K562 (cell line): ENCODE measurements at regions not wholly inside any gene's neighbourhood (a gene's known extent, or its start where the extent isn't known, plus 50 kb on each side); places are given as distances from the start of the nearest gene placed in this dataset.

Experiments
- C11orf30 ChIP-seq: fragments of 450-650 bp; IDR thresholded peaks from 2 replicates; pipeline ENCODE4 v1.6.1; 2016; ENCODE audit warnings: low read depth, mild to moderate bottlenecking
- FOS ChIP-seq: IDR thresholded peaks from 3 replicates; pipeline ENCODE4 v1.6.1; 2011; ENCODE audit not compliant: insufficient read length; ENCODE audit errors: extremely low read depth
- MEF2A ChIP-seq: IDR thresholded peaks from 2 replicates; pipeline ENCODE4 v1.6.1; 2011; ENCODE audit warnings: low read depth, mild to moderate bottlenecking, low read length, moderate library complexity; ENCODE audit not compliant: control insufficient read depth
- POLR2AphosphoS2 ChIP-seq: IDR thresholded peaks from 2 replicates; pipeline ENCODE4 v1.6.1; 2012; ENCODE audit warnings: low read length, improper control_type of control experiment
- RFX1 ChIP-seq: fragments of 450-650 bp; IDR thresholded peaks from 2 replicates; pipeline ENCODE4 v1.6.1; 2016; ENCODE audit warnings: mild to moderate bottlenecking, moderate library complexity
- SMAD1 ChIP-seq: fragments of 150-350 bp; IDR thresholded peaks from 2 replicates; pipeline ENCODE4 v1.6.1; 2014; ENCODE audit warnings: low read length, low read depth; ENCODE audit not compliant: partially characterized antibody
- STAT5B ChIP-seq: fragments of 250-450 bp; sonication (Bioruptor Pico); IDR thresholded peaks from 2 replicates; pipeline ENCODE4 v1.8.0; 2021; ENCODE audit warnings: mild to moderate bottlenecking, inconsistent platforms
- TF ChIP-seq, protein P1 (sequence below), 2 experiments: fragments of 450-650 bp in 1 of 2; IDR thresholded peaks; 2 replicates each; pipeline ENCODE4 v1.6.1; 2011 to 2017; ENCODE audit warnings: low read depth in 2 of 2, antibody characterized with exemption in 1 of 2, borderline replicate concordance in 1 of 2, low read length in 1 of 2, mild to moderate bottlenecking in 1 of 2, mixed read lengths in 1 of 2; ENCODE audit not compliant: control insufficient read depth in 1 of 2
- TF ChIP-seq, protein P2 (sequence below), 3 experiments: IDR thresholded peaks in 2 of 3; conservative IDR thresholded peaks in 1 of 3; 2 replicates each; pipeline ENCODE4 v1.5.1; 2011 to 2012; ENCODE audit warnings: low read length in 3 of 3, mild to moderate bottlenecking in 3 of 3, control low read depth in 2 of 3, improper control_type of control experiment in 1 of 3, inconsistent platforms in 1 of 3, low read depth in 1 of 3, mixed read lengths in 1 of 3, moderate library complexity in 1 of 3; ENCODE audit not compliant: insufficient read depth in 2 of 3

DNA sequence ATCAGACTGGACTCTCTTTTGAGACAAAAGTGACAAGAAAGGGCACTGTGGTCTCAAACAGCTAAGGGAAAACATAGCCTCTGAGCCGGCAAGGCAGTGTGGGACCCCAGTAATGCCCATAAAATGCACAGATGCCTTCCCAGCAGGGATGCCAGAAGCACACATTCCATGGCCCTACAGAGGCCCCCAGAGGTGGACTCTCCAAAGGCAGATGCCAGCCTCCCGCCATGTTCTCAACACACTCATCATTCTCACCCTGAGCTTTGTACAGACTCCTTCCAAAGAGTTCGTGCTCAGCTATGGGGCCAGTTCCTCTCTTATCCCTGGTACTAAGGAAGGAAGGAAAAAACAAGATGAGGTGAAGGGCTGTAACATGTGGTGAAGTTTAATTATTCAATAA lies 67.1 kb upstream of the ATP12A start:
- TF ChIP-seq, protein P1, sequence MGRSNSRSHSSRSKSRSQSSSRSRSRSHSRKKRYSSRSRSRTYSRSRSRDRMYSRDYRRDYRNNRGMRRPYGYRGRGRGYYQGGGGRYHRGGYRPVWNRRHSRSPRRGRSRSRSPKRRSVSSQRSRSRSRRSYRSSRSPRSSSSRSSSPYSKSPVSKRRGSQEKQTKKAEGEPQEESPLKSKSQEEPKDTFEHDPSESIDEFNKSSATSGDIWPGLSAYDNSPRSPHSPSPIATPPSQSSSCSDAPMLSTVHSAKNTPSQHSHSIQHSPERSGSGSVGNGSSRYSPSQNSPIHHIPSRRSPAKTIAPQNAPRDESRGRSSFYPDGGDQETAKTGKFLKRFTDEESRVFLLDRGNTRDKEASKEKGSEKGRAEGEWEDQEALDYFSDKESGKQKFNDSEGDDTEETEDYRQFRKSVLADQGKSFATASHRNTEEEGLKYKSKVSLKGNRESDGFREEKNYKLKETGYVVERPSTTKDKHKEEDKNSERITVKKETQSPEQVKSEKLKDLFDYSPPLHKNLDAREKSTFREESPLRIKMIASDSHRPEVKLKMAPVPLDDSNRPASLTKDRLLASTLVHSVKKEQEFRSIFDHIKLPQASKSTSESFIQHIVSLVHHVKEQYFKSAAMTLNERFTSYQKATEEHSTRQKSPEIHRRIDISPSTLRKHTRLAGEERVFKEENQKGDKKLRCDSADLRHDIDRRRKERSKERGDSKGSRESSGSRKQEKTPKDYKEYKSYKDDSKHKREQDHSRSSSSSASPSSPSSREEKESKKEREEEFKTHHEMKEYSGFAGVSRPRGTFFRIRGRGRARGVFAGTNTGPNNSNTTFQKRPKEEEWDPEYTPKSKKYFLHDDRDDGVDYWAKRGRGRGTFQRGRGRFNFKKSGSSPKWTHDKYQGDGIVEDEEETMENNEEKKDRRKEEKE (IDR thresholded peaks at IDR 0.05; ENCODE audit: borderline replicate concordance in 1 of 2, control insufficient read depth in 1 of 2, low read depth in 2 of 2, low read length in 1 of 2): no peak
- no peak for TF ChIP-seq C11orf30
- no peak for TF ChIP-seq RFX1
- TF ChIP-seq STAT5B (CRISPR knock-in tag): no peak
- no peak for TF ChIP-seq POLR2AphosphoS2
- no peak for TF ChIP-seq MEF2A
- no peak for TF ChIP-seq SMAD1
- TF ChIP-seq, protein P2, sequence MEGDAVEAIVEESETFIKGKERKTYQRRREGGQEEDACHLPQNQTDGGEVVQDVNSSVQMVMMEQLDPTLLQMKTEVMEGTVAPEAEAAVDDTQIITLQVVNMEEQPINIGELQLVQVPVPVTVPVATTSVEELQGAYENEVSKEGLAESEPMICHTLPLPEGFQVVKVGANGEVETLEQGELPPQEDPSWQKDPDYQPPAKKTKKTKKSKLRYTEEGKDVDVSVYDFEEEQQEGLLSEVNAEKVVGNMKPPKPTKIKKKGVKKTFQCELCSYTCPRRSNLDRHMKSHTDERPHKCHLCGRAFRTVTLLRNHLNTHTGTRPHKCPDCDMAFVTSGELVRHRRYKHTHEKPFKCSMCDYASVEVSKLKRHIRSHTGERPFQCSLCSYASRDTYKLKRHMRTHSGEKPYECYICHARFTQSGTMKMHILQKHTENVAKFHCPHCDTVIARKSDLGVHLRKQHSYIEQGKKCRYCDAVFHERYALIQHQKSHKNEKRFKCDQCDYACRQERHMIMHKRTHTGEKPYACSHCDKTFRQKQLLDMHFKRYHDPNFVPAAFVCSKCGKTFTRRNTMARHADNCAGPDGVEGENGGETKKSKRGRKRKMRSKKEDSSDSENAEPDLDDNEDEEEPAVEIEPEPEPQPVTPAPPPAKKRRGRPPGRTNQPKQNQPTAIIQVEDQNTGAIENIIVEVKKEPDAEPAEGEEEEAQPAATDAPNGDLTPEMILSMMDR (IDR thresholded peaks at IDR 0.05 in 2 of 3, conservative IDR thresholded peaks at IDR 0.05 in 1 of 3; ENCODE audit: insufficient read depth in 2 of 3, low read depth in 1 of 3, low read length in 3 of 3): no peak
- TF ChIP-seq FOS: no peak
